H9 (cell line): ENCODE measurements at regions not wholly inside any gene's neighbourhood (a gene's known extent, or its start where the extent isn't known, plus 50 kb on each side); places are given as distances from the start of the nearest gene placed in this dataset.

Experiments
- DNase-seq: peaks from one replicate; pipeline ENCODE4 v3.0.0-alpha.2; 2017
- H2AFZ ChIP-seq: one replicate; pipeline ENCODE4 v1.6.1; 2013; ENCODE audit warnings: mild to moderate bottlenecking, low read length, control low read depth, moderate library complexity
- H2AK5ac ChIP-seq: 2 replicates; pipeline ENCODE4 v1.6.1; 2013; ENCODE audit warnings: low read length, control low read depth, mixed read lengths; ENCODE audit not compliant: insufficient read length
- H2BK120ac ChIP-seq: one replicate; pipeline ENCODE4 v1.6.1; 2013; ENCODE audit warnings: low read depth, mild to moderate bottlenecking, low read length, control low read depth, inconsistent platforms; ENCODE audit not compliant: poor library complexity, severe bottlenecking
- H2BK12ac ChIP-seq: 2 replicates; pipeline ENCODE4 v1.6.1; 2013; ENCODE audit warnings: low read length, control low read depth, mixed read lengths, low read depth; ENCODE audit not compliant: insufficient read length
- H2BK15ac ChIP-seq: 2 replicates; pipeline ENCODE4 v1.6.1; 2013; ENCODE audit warnings: low read depth, low read length, control low read depth
- H2BK20ac ChIP-seq: one replicate; pipeline ENCODE4 v1.6.1; 2013; ENCODE audit warnings: low read depth, mild to moderate bottlenecking, low read length, control low read depth, inconsistent platforms; ENCODE audit not compliant: poor library complexity, severe bottlenecking
- H2BK5ac ChIP-seq: 2 replicates; pipeline ENCODE4 v1.6.1; 2013; ENCODE audit warnings: low read length, control low read depth, mixed read lengths; ENCODE audit not compliant: insufficient read length
- H3K14ac ChIP-seq: 2 replicates; pipeline ENCODE4 v1.6.1; 2013; ENCODE audit warnings: low read length, control low read depth; ENCODE audit not compliant: insufficient read depth
- H3K18ac ChIP-seq: 2 replicates; pipeline ENCODE4 v1.6.1; 2013; ENCODE audit warnings: low read depth, mild to moderate bottlenecking, mixed read lengths, low read length, control low read depth; ENCODE audit not compliant: insufficient read length
- H3K23ac ChIP-seq: 2 replicates; pipeline ENCODE4 v1.6.1; 2013; ENCODE audit warnings: low read length, control low read depth, mixed read lengths, low read depth; ENCODE audit not compliant: insufficient read length
- H3K23me2 ChIP-seq: 2 replicates; pipeline ENCODE4 v1.6.1; 2013; ENCODE audit warnings: low read depth, mild to moderate bottlenecking, mixed read lengths, low read length, control low read depth; ENCODE audit not compliant: insufficient read length, poor library complexity, severe bottlenecking
- H3K27ac ChIP-seq: 2 replicates; pipeline ENCODE4 v1.5.1; 2013; ENCODE audit warnings: low read length, control low read depth, mixed read lengths, low read depth; ENCODE audit not compliant: insufficient read length
- H3K27me3 ChIP-seq: 2 replicates; pipeline ENCODE4 v1.6.1; 2013; ENCODE audit warnings: low read length, control low read depth, inconsistent platforms; ENCODE audit not compliant: insufficient read depth
- H3K4ac ChIP-seq: 2 replicates; pipeline ENCODE4 v1.6.1; 2013; ENCODE audit warnings: low read depth, mild to moderate bottlenecking, control low read depth, inconsistent platforms, low read length, moderate library complexity
- H3K4me1 ChIP-seq: 2 replicates; pipeline ENCODE4 v1.6.1; 2013; ENCODE audit warnings: low read length, control low read depth, inconsistent platforms; ENCODE audit not compliant: insufficient read depth
- H3K4me2 ChIP-seq: 2 replicates; pipeline ENCODE4 v1.6.1; 2013; ENCODE audit warnings: low read length, control low read depth, mixed read lengths; ENCODE audit not compliant: insufficient read length, insufficient read depth
- H3K56ac ChIP-seq: 2 replicates; pipeline ENCODE4 v1.6.1; 2013; ENCODE audit warnings: low read depth, mild to moderate bottlenecking, mixed read lengths, low read length, control low read depth; ENCODE audit not compliant: insufficient read length
- H3K79me1 ChIP-seq: 2 replicates; pipeline ENCODE4 v1.6.1; 2013; ENCODE audit warnings: low read depth, mild to moderate bottlenecking, moderate library complexity, low read length, control low read depth, inconsistent platforms; ENCODE audit not compliant: insufficient read depth, poor library complexity, severe bottlenecking
- H3K79me2 ChIP-seq: 2 replicates; pipeline ENCODE4 v1.6.1; 2013; ENCODE audit warnings: low read length, control low read depth, inconsistent platforms; ENCODE audit not compliant: insufficient read depth
- H3K9ac ChIP-seq: 2 replicates; pipeline ENCODE4 v1.6.1; 2013; ENCODE audit warnings: low read length, control low read depth, mixed read lengths; ENCODE audit not compliant: insufficient read length; ENCODE audit errors: extremely low read depth
- H3K9me3 ChIP-seq: one replicate; pipeline ENCODE4 v1.6.1; 2013; ENCODE audit warnings: low read depth, low read length, inconsistent platforms; ENCODE audit not compliant: control insufficient read depth
- H3T11ph ChIP-seq: one replicate; pipeline ENCODE4 v1.6.1; 2013; ENCODE audit warnings: mild to moderate bottlenecking, low read length, control low read depth, inconsistent platforms
- H4K20me1 ChIP-seq: one replicate; pipeline ENCODE4 v1.6.1; 2013; ENCODE audit not compliant: control insufficient read depth, insufficient read length, insufficient read depth
- H4K5ac ChIP-seq: 2 replicates; pipeline ENCODE4 v1.6.1; 2013; ENCODE audit warnings: low read depth, mild to moderate bottlenecking, mixed read lengths, low read length, control low read depth; ENCODE audit not compliant: insufficient read length
- H4K8ac ChIP-seq: replicated peaks from 2 replicates; pipeline ENCODE4 v1.6.1; 2013; ENCODE audit warnings: low read length, control low read depth, mixed read lengths, low read depth; ENCODE audit not compliant: insufficient read length
- H4K91ac ChIP-seq: 2 replicates; pipeline ENCODE4 v1.6.1; 2013; ENCODE audit warnings: low read depth, mild to moderate bottlenecking, moderate library complexity, mixed read lengths, low read length, control low read depth; ENCODE audit not compliant: insufficient read length
- H3K27ac Mint-ChIP-seq, 3 experiments: 2 replicates in 2 of 3; 3 replicates in 1 of 3; pipeline ENCODE4 v1.8.0; 2020 to 2021; ENCODE audit warnings: mixed read lengths in 3 of 3, mild to moderate bottlenecking in 1 of 3, moderate library complexity in 1 of 3
- H3K27me3 Mint-ChIP-seq: 2 replicates; pipeline ENCODE4 v1.8.0; 2021; ENCODE audit warnings: low read depth, mild to moderate bottlenecking, moderate library complexity, mixed read lengths
- H3K36me3 Mint-ChIP-seq, 3 experiments: 2 replicates in 2 of 3; 3 replicates in 1 of 3; pipeline ENCODE4 v1.8.0; 2020 to 2021; ENCODE audit warnings: low read depth in 3 of 3, mixed read lengths in 3 of 3; ENCODE audit not compliant: insufficient read depth in 1 of 3
- H3K4me1 Mint-ChIP-seq, 2 experiments: 2 replicates each; pipeline ENCODE4 v1.8.0; 2020; ENCODE audit warnings: mixed read lengths in 2 of 2
- H3K4me3 Mint-ChIP-seq, 2 experiments: 2 replicates in 1 of 2; 3 replicates in 1 of 2; pipeline ENCODE4 v1.8.0; 2020 to 2021; ENCODE audit warnings: mild to moderate bottlenecking in 2 of 2, mixed read lengths in 2 of 2, moderate library complexity in 1 of 2
- H3K9me3 Mint-ChIP-seq, 2 experiments: 2 replicates in 1 of 2; 3 replicates in 1 of 2; pipeline ENCODE4 v1.8.0; 2020; ENCODE audit warnings: mild to moderate bottlenecking in 2 of 2, mixed read lengths in 2 of 2, moderate library complexity in 1 of 2
- WGBS: extraction: QIAGEN DNeasy Blood & Tissue Kit; methylation state at CpG from one replicate; pipeline ENCODE4 v1.1.7; 2013; ENCODE audit warnings: missing lambda C conversion rate, low lambda C conversion rate, mixed read lengths; ENCODE audit not compliant: insufficient read length; ENCODE audit errors: extremely low coverage; 5-methylcytosine and 5-hydroxymethylcytosine counted together
- TF ChIP-seq, protein P1 (sequence below): fragments of 200-600 bp; sonication (generic); conservative IDR thresholded peaks from 3 replicates; pipeline ENCODE4 v1.8.0; 2021; ENCODE audit warnings: antibody characterized with exemption, mild to moderate bottlenecking

DNA sequence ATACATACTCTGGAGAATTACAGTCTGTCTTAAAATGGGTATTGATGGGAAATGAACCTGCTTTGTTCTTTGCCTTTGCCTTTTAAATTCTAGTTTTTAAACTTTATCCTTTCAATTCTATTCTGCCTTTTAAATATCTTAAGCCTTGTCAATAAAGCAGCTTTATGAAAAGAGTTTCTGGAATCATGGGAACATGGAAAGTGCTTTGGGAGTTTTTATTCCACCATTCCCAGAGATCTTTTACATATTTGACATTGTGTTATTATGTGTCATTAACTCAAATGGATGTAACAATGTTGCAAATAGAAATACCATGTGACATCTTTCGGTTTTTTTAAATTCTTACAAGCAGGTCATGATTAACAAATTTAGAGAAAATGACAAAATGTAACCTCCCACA lies 555.7 kb upstream of the ANO3 start:
- Histone ChIP-seq H3K23me2 (no peaks in the 10 kb centered on the region), H3K27ac (no peak overlapping the region), H3T11ph (no peak overlapping the region), H3K27me3 (no peaks in the 10 kb centered on the region), H3K18ac (no peak overlapping the region), H2BK120ac (no peak overlapping the region), H2AFZ (no peak overlapping the region), H4K91ac (no peak overlapping the region), H3K4me2 (no peak overlapping the region), H3K4me1 (no peaks in the 10 kb centered on the region), H3K9ac (no peak overlapping the region), H3K56ac (no peak overlapping the region), H4K20me1 (no peaks in the 10 kb centered on the region), H4K8ac (no peak overlapping the region), H4K5ac (no peak overlapping the region), H3K9me3 (no peaks in the 10 kb centered on the region), H3K23ac (no peak overlapping the region), H3K14ac (no peak overlapping the region), H2AK5ac (no peak overlapping the region), H3K79me2 (no peaks in the 10 kb centered on the region), H2BK15ac (no peak overlapping the region), H3K4ac (no peak overlapping the region), H2BK5ac (no peak overlapping the region), H3K79me1 (no peaks in the 10 kb centered on the region), H2BK20ac (no peak overlapping the region), H2BK12ac (no peak overlapping the region)
- TF ChIP-seq, protein P1, sequence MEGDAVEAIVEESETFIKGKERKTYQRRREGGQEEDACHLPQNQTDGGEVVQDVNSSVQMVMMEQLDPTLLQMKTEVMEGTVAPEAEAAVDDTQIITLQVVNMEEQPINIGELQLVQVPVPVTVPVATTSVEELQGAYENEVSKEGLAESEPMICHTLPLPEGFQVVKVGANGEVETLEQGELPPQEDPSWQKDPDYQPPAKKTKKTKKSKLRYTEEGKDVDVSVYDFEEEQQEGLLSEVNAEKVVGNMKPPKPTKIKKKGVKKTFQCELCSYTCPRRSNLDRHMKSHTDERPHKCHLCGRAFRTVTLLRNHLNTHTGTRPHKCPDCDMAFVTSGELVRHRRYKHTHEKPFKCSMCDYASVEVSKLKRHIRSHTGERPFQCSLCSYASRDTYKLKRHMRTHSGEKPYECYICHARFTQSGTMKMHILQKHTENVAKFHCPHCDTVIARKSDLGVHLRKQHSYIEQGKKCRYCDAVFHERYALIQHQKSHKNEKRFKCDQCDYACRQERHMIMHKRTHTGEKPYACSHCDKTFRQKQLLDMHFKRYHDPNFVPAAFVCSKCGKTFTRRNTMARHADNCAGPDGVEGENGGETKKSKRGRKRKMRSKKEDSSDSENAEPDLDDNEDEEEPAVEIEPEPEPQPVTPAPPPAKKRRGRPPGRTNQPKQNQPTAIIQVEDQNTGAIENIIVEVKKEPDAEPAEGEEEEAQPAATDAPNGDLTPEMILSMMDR = no peak
- WGBS = no CpG with 5 or more reads among the region's 1 CpG
- Mint-ChIP-seq H3K4me1 (peaks cover 3 to 7% of the 10 kb centered on the region in 2 experiments; a peak in 3 of 4 replicates), H3K27me3 (no peaks in the 10 kb centered on the region), H3K27ac (no peak overlapping the region), H3K36me3 (no peaks in the 10 kb centered on the region), H3K4me3 (no peak overlapping the region), H3K9me3 (no peaks in the 10 kb centered on the region)
- DNase-seq = no peak
